ENCODE measurements at regions not wholly inside any gene's neighbourhood (a gene's known extent, or its start where the extent isn't known, plus 50 kb on each side); places are given as distances from the start of the nearest gene placed in this dataset.

- peaks cover 14% of the 10 kb centered on the region for H3K27me3 Mint-ChIP-seq
- TF ChIP-seq CTCF (conservative IDR thresholded peaks at IDR 0.05), result no peak
- no peak for DNase-seq (ENCODE audit: extremely low spot score, unreplicated experiment)
- peaks cover 5% of the 10 kb centered on the region for H3K4me1 Mint-ChIP-seq (ENCODE audit: unreplicated experiment)
- no peaks in the 10 kb centered on the region for H3K36me3 Mint-ChIP-seq
- no peak overlapping the region for H3K27ac Mint-ChIP-seq
- peaks cover 6% of the 10 kb centered on the region for H3K9me3 Mint-ChIP-seq
- no peak overlapping the region for H3K4me3 Mint-ChIP-seq
Observed at GRCh38 chr15:91717811-91718210, 135.7 kb upstream of the SLCO3A1 start.

DNA sequence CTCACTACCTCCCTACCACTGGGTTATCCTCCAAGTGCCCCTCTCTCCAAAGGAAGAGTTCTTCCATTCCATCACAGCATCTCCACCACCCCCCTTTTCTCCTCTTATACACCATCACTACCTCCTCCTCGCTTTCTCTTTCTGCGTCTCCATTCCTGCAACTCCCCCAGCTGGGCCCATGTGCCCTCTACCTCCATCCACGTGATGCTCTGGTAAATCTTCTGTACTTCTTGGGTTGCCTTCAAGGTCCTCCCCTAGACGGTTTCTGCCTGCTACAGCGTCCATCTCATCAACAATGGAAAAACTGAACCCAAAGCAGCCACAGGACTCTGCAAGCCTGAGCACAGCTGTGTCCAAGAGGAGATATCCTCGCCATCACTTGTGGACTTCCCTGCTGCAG is 129.5 kb upstream of the SLCO3A1 start:
- Mint-ChIP-seq H3K4me1 (ENCODE audit: unreplicated experiment) (no peaks in the 10 kb centered on the region), H3K27me3 (peaks cover 9% of the 10 kb centered on the region), H3K4me3 (no peak overlapping the region), H3K9me3 (peaks cover 6% of the 10 kb centered on the region), H3K36me3 (no peaks in the 10 kb centered on the region), H3K27ac (no peak overlapping the region)
- TF ChIP-seq CTCF (conservative IDR thresholded peaks at IDR 0.05), result no peak
- no peak for DNase-seq (ENCODE audit: extremely low spot score, unreplicated experiment)

GRCh38 chr15:91733661-91734060 is 119.8 kb upstream of the SLCO3A1 start:
- H3K4me1 Mint-ChIP-seq (ENCODE audit: unreplicated experiment), result peaks cover 5% of the 10 kb centered on the region
- H3K4me3 Mint-ChIP-seq, result no peak overlapping the region
- no peaks in the 10 kb centered on the region for H3K27me3 Mint-ChIP-seq
- DNase-seq (ENCODE audit: extremely low spot score, unreplicated experiment), result no peak
- TF ChIP-seq CTCF (conservative IDR thresholded peaks at IDR 0.05), result no peak
- no peaks in the 10 kb centered on the region for H3K9me3 Mint-ChIP-seq
- no peaks in the 10 kb centered on the region for H3K36me3 Mint-ChIP-seq
- no peak overlapping the region for H3K27ac Mint-ChIP-seq

DNA sequence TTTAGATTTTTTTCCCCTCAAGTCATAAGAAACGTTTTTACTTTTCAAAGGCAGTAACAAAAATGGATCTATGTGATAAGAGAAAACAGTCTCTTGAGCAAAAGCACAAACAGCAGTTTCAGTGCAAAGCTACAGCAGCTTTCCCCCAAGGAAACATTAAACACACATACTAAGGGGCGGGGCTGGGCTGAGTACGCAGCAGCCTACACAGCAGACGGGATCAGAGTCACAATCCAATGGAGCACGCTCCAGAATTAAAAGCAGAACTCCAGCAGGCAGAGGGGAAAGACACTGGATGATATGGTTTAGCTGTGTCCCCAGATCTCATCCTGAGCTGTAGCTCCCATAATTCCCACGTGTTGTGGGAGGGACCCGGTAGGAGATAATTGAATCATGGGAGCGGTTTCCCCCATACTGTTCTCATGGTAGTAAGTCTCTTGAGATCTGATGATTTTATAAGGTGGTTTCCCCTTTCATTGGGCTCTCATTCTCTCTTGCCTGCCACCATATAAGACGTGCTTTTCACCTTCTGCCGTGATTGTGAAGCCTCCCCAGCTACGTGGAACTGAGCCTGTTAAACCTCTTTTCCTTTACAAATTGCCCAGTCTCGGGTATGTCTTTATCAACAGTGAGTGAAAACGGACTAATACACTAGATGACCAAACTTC is 116.2 kb upstream of the SLCO3A1 start:
- H3K36me3 Mint-ChIP-seq, result no peaks in the 10 kb centered on the region

GRCh38 chr15:91741986-91742385 is 111.5 kb upstream of the SLCO3A1 start:
- Mint-ChIP-seq H3K4me1 (ENCODE audit: unreplicated experiment) (peaks cover 3% of the 10 kb centered on the region), H3K27me3 (peaks cover 18% of the 10 kb centered on the region), H3K27ac (no peak overlapping the region), H3K36me3 (no peaks in the 10 kb centered on the region), H3K4me3 (no peak overlapping the region), H3K9me3 (no peaks in the 10 kb centered on the region)
- no peak for TF ChIP-seq CTCF (conservative IDR thresholded peaks at IDR 0.05)
- no peak for DNase-seq (ENCODE audit: extremely low spot score, unreplicated experiment)

More for the DNA sequence above, 116.2 kb upstream of the SLCO3A1 start:
- H3K9me3 Mint-ChIP-seq, result no peaks in the 10 kb centered on the region
- peaks cover 5% of the 10 kb centered on the region for H3K27me3 Mint-ChIP-seq
- no peak for TF ChIP-seq CTCF (conservative IDR thresholded peaks at IDR 0.05)
- peaks cover 5% of the 10 kb centered on the region for H3K4me1 Mint-ChIP-seq (ENCODE audit: unreplicated experiment)
- DNase-seq (ENCODE audit: extremely low spot score, unreplicated experiment), result no peak
- H3K27ac Mint-ChIP-seq, result no peak overlapping the region
- H3K4me3 Mint-ChIP-seq, result no peak overlapping the region
